ENCODE measurements at regions not wholly inside any gene's neighbourhood (a gene's known extent, or its start where the extent isn't known, plus 50 kb on each side); places are given as distances from the start of the nearest gene placed in this dataset.

DNA sequence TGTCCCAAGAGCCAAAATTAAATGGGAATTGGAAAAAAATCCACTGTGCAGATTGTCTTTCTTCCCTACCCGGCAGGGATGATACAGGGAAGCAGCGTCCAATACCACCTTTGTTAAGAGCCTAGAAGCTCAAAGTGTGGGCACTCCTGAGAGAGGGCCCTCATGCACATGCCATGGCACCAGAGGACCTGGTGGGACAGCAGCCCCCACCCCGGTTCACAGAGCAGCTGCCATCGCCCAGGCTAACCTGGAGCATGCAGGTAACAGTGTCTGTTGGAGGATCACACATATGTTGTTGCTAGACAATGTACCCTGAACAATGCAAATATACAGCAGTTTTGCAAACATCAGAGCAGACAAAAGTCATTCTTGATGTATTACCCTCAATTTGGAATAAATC, 206.5 kb downstream of the TJP1 start:
- no peaks in the 10 kb centered on the region for H3K36me3 ChIP-seq
- H3K27me3 ChIP-seq, result no peaks in the 10 kb centered on the region
- H3K4me1 ChIP-seq, result no peaks in the 10 kb centered on the region
- TF ChIP-seq, protein P1, sequence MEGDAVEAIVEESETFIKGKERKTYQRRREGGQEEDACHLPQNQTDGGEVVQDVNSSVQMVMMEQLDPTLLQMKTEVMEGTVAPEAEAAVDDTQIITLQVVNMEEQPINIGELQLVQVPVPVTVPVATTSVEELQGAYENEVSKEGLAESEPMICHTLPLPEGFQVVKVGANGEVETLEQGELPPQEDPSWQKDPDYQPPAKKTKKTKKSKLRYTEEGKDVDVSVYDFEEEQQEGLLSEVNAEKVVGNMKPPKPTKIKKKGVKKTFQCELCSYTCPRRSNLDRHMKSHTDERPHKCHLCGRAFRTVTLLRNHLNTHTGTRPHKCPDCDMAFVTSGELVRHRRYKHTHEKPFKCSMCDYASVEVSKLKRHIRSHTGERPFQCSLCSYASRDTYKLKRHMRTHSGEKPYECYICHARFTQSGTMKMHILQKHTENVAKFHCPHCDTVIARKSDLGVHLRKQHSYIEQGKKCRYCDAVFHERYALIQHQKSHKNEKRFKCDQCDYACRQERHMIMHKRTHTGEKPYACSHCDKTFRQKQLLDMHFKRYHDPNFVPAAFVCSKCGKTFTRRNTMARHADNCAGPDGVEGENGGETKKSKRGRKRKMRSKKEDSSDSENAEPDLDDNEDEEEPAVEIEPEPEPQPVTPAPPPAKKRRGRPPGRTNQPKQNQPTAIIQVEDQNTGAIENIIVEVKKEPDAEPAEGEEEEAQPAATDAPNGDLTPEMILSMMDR (IDR thresholded peaks at IDR 0.05), result no peak
- DNase-seq (ENCODE audit: low spot score), result no peak
- H3K4me3 ChIP-seq, result no peak overlapping the region
- no peak overlapping the region for H3K27ac ChIP-seq
- no peaks in the 10 kb centered on the region for H3K9me3 ChIP-seq

DNA sequence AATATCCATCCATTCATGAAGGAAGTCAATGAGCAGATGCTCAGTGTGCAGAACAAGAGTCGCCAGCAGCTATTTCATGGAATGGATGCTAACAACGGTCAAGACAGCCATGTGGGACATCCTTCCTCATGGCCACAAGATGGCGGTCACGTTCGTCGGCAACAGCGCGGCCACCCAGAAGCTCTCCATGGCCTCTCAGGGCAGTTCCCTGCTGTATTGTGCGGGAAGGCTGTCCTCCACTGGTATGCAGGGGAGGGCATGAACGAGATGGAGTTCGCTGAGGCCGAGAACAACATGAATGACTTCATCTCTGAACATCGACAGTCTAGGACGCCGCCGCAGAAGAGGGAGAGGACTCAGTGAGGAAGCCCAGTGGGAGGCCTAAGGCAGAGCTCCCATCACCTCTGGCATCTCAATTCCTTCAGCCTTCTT, 208.3 kb downstream of the TJP1 start:
- H3K27me3 ChIP-seq, result no peaks in the 10 kb centered on the region
- TF ChIP-seq, protein P1 (IDR thresholded peaks at IDR 0.05), result no peak
- no peaks in the 10 kb centered on the region for H3K4me1 ChIP-seq
- H3K27ac ChIP-seq, result no peak overlapping the region
- H3K36me3 ChIP-seq, result no peaks in the 10 kb centered on the region
- DNase-seq (ENCODE audit: low spot score), result no peak
- H3K9me3 ChIP-seq, result no peaks in the 10 kb centered on the region
- H3K4me3 ChIP-seq, result no peak overlapping the region

DNA sequence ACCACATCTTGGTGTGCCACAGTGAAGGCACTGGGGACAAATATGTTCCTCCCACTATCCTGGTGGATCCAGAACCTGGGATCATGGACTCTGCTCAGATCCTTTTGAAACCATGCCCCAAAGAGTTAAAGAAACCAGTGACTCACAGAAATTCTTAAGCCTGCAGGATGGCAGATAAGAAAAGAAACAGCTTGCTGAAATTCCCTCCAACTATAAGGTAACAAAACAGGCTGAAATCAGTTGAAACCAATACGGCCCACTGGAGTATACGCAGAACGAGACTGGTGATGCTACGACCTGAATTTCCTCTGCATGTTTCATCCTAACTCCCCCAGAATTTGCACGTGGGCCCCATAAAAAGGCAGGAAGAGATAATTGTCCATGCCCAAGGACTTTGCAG, 209.6 kb downstream of the TJP1 start:
- Histone ChIP-seq H3K36me3 (no peaks in the 10 kb centered on the region), H3K9me3 (no peaks in the 10 kb centered on the region), H3K4me3 (no peak overlapping the region), H3K27ac (no peak overlapping the region), H3K4me1 (no peaks in the 10 kb centered on the region), H3K27me3 (no peaks in the 10 kb centered on the region)
- TF ChIP-seq, protein P1 (IDR thresholded peaks at IDR 0.05), result no peak
- no peak for DNase-seq (ENCODE audit: low spot score)

DNA sequence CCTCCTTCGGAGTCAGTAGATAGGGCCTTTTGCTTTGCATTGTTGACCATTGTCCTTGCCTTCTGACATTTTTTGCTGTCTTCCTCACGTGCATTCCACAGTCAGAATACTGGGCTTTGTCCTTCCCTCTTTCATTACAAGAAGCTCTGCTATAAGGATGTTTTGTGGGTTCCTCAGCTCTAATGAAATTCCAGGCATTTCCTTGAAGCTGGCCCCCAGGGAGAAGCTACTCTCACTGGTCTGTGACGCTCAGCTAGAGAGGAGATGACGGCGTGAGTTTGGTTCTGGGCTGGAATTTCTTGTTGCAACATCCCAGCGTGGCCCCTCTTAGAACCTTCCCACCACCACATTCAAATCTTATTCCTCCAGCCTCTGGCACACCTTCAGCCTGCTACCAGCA, 210.2 kb downstream of the TJP1 start:
- TF ChIP-seq, protein P1 (IDR thresholded peaks at IDR 0.05), result no peak
- H3K27ac ChIP-seq, result no peak overlapping the region
- H3K4me1 ChIP-seq, result no peaks in the 10 kb centered on the region
- no peak overlapping the region for H3K4me3 ChIP-seq
- no peaks in the 10 kb centered on the region for H3K36me3 ChIP-seq
- no peaks in the 10 kb centered on the region for H3K27me3 ChIP-seq
- H3K9me3 ChIP-seq, result no peaks in the 10 kb centered on the region
- no peak for DNase-seq (ENCODE audit: low spot score)

DNA sequence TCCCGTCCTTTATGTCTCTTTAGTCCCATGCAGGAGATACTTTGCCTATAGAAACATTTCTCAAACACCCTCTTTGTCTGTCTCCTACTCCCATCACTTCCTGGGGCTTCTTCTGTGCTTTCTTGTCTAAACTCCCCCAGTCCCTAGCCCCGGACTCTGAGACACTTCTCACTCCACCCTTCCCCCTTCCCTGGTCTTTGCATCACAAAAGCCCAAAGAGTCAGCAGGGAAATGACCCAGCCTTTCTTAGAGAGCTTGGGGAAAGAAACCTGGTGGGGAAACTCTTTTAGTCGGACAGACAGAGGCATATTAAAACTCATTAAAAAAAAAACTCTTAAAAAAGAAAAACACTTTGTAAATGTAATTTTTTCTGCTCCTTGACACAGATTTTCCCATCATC, 211.2 kb downstream of the TJP1 start:
- Histone ChIP-seq H3K27me3 (no peaks in the 10 kb centered on the region), H3K27ac (no peak overlapping the region), H3K36me3 (no peaks in the 10 kb centered on the region), H3K9me3 (no peaks in the 10 kb centered on the region), H3K4me1 (no peaks in the 10 kb centered on the region), H3K4me3 (no peak overlapping the region)
- DNase-seq (ENCODE audit: low spot score), result no peak
- TF ChIP-seq, protein P1 (IDR thresholded peaks at IDR 0.05), result no peak

DNA sequence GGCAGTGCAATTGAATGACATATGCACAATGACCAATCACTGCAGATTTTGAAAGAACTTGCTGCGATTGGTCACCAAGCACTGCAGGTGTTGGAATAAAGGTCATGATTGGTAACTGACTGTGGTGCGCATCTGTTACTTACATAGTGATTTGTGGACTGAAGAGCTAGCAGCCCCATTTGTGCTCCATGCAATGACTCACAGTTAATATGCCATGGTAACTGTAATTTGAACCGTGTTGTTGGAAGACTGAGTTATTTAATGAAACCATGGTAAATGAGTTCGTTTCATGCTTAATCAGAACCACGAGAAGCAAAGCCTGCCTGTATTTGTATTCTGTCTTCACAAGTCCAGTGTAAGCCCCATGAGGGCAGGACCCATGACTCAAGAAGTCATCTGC, 220.5 kb downstream of the TJP1 start:
- Histone ChIP-seq H3K4me3 (no peak overlapping the region), H3K36me3 (no peaks in the 10 kb centered on the region), H3K27me3 (no peaks in the 10 kb centered on the region), H3K4me1 (no peaks in the 10 kb centered on the region), H3K27ac (no peak overlapping the region), H3K9me3 (no peaks in the 10 kb centered on the region)
- TF ChIP-seq, protein P1 (IDR thresholded peaks at IDR 0.05), result no peak
- DNase-seq (ENCODE audit: low spot score), result no peak
